ENCODE measurements at regions not wholly inside any gene's neighbourhood (a gene's known extent, or its start where the extent isn't known, plus 50 kb on each side); places are given as distances from the start of the nearest gene placed in this dataset.

DNA sequence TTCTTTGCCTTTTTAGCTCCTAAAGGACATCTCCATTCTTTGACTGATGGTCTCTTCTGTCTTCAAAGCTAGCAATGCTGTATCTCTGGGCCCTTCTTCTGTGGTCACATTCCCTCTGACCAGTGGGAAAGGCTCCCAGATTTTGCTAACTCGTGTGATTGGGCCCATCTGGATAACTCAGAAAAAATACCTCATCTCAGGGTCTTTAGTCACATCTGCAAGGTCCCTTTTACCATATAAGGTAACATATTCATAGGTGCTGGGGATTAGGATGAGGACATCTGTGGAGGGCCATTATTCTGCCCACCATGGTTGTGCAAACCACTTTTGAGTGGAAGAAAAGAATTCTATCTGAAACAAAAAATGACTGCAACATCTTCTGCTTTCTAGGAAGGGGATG, 76.3 kb upstream of the MAMDC2 start:
- TF ChIP-seq, protein P1, sequence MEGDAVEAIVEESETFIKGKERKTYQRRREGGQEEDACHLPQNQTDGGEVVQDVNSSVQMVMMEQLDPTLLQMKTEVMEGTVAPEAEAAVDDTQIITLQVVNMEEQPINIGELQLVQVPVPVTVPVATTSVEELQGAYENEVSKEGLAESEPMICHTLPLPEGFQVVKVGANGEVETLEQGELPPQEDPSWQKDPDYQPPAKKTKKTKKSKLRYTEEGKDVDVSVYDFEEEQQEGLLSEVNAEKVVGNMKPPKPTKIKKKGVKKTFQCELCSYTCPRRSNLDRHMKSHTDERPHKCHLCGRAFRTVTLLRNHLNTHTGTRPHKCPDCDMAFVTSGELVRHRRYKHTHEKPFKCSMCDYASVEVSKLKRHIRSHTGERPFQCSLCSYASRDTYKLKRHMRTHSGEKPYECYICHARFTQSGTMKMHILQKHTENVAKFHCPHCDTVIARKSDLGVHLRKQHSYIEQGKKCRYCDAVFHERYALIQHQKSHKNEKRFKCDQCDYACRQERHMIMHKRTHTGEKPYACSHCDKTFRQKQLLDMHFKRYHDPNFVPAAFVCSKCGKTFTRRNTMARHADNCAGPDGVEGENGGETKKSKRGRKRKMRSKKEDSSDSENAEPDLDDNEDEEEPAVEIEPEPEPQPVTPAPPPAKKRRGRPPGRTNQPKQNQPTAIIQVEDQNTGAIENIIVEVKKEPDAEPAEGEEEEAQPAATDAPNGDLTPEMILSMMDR (IDR thresholded peaks at IDR 0.05; ENCODE audit: insufficient read depth, low read length, severe bottlenecking): no peak
- Histone ChIP-seq H3K36me3 (ENCODE audit: control insufficient read depth, insufficient read depth, low read length) (no peaks in the 10 kb centered on the region), H3K4me3 (ENCODE audit: low read depth, low read length) (no peak overlapping the region), H3K27me3 (ENCODE audit: control insufficient read depth, insufficient read depth, low read length) (no peaks in the 10 kb centered on the region)
- FAIRE-seq (no peak), DNase-seq (ENCODE audit: low read depth) (no peak)

DNA sequence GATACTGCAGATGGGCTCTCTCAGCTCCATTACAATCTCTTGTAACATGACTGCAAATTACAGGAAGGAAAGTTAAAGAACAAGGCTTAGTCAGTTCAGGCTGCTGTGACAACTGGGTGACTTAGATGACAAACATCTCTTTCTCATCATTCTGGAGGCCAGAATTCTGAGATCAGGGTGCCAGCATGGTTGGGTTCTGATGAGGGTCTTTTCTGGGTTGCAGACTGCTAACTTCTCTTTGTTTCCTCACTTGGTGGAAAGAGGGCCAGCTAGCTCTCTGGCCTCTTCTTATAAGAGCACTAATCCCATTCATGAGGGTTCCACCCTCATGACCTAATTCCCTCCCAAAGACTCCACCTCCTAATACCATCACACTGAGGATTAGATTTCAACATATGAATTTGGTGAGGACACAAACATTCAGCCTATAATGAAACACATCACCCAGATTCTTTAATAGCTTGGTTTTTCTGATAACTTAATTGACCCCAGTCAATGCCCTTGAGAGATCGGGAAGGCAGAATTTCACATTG, 73.6 kb upstream of the MAMDC2 start:
- H3K4me3 ChIP-seq (ENCODE audit: low read depth, low read length): no peak overlapping the region
- no peak for DNase-seq (ENCODE audit: low read depth)
- no peak for FAIRE-seq

DNA sequence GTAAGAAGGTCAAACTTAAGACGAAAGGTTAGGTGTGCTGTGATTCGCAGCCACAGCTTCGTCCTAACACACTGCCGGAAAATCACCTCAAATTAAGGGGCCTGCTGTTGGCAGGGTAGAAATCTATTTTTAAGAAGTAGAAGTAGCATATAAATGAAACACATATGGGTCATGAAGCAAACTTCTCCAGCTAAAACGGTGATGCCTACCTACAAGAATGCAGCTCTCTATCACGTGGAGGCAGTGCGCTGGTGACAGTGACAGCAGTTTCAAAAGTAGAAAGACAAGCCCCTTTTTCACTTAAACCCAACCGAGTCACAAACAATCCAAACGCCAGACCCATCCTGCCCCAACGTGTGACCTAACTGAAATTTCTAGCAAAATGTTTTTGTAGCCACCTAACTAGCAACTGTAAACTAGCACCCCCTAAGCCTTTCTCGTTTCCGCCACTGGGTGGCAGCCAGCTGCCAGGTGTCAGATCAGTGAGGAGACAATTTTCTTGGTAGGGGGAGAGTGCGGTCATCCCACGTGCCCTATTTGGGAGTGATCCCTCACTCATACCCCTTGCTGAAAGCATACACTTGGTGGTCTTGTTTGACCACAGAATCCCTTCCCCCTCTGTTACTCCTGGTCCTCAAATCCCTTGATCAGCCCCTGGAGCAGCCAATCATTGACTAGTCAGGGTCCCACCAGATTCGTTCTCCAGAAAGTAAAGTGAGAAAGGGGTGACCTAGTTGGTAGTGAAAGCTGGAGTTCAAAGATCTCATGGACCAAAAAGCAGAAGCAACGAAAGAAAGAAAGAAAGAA, 71.8 kb upstream of the MAMDC2 start:
- Histone ChIP-seq H3K36me3 (ENCODE audit: control insufficient read depth, insufficient read depth, low read length) (no peaks in the 10 kb centered on the region), H3K27me3 (ENCODE audit: control insufficient read depth, insufficient read depth, low read length) (no peaks in the 10 kb centered on the region), H3K4me3 (ENCODE audit: low read depth, low read length) (no peak overlapping the region)
- no peak for FAIRE-seq
- TF ChIP-seq, protein P1 (IDR thresholded peaks at IDR 0.05; ENCODE audit: insufficient read depth, low read length, severe bottlenecking): peak; percentile 91
- peak; percentile 44 for DNase-seq (ENCODE audit: low read depth)

More for the DNA sequence above, 73.6 kb upstream of the MAMDC2 start:
- TF ChIP-seq, protein P1 (IDR thresholded peaks at IDR 0.05; ENCODE audit: insufficient read depth, low read length, severe bottlenecking): no peak
- Histone ChIP-seq H3K27me3 (ENCODE audit: control insufficient read depth, insufficient read depth, low read length) (no peaks in the 10 kb centered on the region), H3K36me3 (ENCODE audit: control insufficient read depth, insufficient read depth, low read length) (no peaks in the 10 kb centered on the region)

DNA sequence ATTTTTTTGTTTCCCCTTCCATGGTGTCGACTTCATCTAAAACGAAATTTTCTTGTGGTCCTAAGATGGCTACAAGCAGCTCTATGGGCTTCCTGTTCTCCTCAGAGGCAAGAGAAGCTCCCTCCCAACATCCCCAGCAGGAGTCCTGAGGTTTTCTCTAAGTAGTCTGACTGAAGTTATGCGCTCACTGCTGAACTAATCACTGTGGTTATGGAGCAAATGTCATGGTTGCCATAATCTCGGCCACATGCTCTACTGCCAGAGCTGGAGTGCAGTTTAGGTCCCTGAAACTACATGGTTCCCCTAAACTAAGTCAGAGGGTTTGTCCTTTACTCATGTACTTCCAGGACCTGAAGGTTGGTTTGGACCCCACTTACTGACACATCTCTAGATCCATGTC, 68.0 kb upstream of the MAMDC2 start:
- TF ChIP-seq, protein P1 (IDR thresholded peaks at IDR 0.05; ENCODE audit: insufficient read depth, low read length, severe bottlenecking): no peak

DNA sequence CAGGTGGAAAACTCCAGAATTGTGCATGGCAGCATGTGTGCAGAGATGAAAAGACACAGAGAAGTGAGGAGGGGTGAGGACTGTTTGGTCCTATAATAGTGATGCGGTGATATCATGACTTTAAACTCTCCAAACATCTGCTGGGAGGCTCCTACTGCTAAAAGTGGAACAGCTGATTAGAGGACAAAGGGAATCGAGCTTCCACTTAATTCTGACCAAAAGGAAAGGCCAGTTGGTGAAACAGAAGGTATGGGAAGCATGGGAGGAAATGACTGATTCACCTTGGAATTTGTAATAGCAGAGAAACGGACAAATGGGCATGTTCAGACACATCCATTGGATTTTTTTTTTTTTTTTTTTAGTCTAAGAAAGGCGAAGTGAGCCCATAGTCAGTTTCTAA, 67.5 kb upstream of the MAMDC2 start:
- FAIRE-seq (no peak), DNase-seq (ENCODE audit: low read depth) (peak; percentile 90)
- H3K36me3 ChIP-seq (ENCODE audit: control insufficient read depth, insufficient read depth, low read length): no peaks in the 10 kb centered on the region
- H3K27me3 ChIP-seq (ENCODE audit: control insufficient read depth, insufficient read depth, low read length): no peaks in the 10 kb centered on the region
- TF ChIP-seq, protein P1 (IDR thresholded peaks at IDR 0.05; ENCODE audit: insufficient read depth, low read length, severe bottlenecking): no peak
- no peak overlapping the region for H3K4me3 ChIP-seq (ENCODE audit: low read depth, low read length)

More for the DNA sequence above, 68.0 kb upstream of the MAMDC2 start:
- FAIRE-seq (no peak), DNase-seq (ENCODE audit: low read depth) (no peak)
- H3K4me3 ChIP-seq (ENCODE audit: low read depth, low read length): no peak overlapping the region
- H3K27me3 ChIP-seq (ENCODE audit: control insufficient read depth, insufficient read depth, low read length): no peaks in the 10 kb centered on the region
- H3K36me3 ChIP-seq (ENCODE audit: control insufficient read depth, insufficient read depth, low read length): no peaks in the 10 kb centered on the region
